HG02840 (cell line): ENCODE measurements at regions not wholly inside any gene's neighbourhood (a gene's known extent, or its start where the extent isn't known, plus 50 kb on each side); places are given as distances from the start of the nearest gene placed in this dataset.
"Not testable (repeated sequence)": the region's sequence is repeated elsewhere in the genome, so short reads cannot be mapped to it uniquely, and the experiment has no call there.

Experiments
- ATAC-seq: cut with Tn5 transposase; IDR thresholded peaks from one replicate; pipeline ENCODE4 v1.9.1; 2021; ENCODE audit warnings: mild to moderate bottlenecking, moderate library complexity, moderate number of reproducible peaks; ENCODE audit not compliant: unreplicated experiment, low FRiP score

- no peak for ATAC-seq
These were observed 323.5 kb upstream of the PTGER4 start for GRCh38 chr5:40356248-40356647.

- ATAC-seq: no peak
These were observed 323.9 kb upstream of the PTGER4 start for GRCh38 chr5:40355846-40356245.

- ATAC-seq: no peak
These were observed 324.5 kb upstream of the PTGER4 start for GRCh38 chr5:40355181-40355580.

- ATAC-seq: no peak
These were observed 325.5 kb upstream of the PTGER4 start for GRCh38 chr5:40354171-40354570.

GRCh38 chr5:40353442-40353841 lies 326.3 kb upstream of the PTGER4 start:
- no peak for ATAC-seq

GRCh38 chr5:40347981-40348725 lies 331.6 kb upstream of the PTGER4 start:
- ATAC-seq: no peak

- no peak for ATAC-seq
These were observed 332.8 kb upstream of the PTGER4 start for GRCh38 chr5:40346901-40347300.

GRCh38 chr5:40338434-40338833 lies 341.3 kb upstream of the PTGER4 start:
- ATAC-seq: not testable (repeated sequence)

- ATAC-seq: no peak
These were observed 345.5 kb upstream of the PTGER4 start for GRCh38 chr5:40334242-40334635.

GRCh38 chr5:40333459-40334241 lies 346.1 kb upstream of the PTGER4 start:
- ATAC-seq: peak; percentile 63

GRCh38 chr5:40332970-40333369 lies 346.7 kb upstream of the PTGER4 start:
- ATAC-seq: no peak

- ATAC-seq: no peak
These were observed 348.1 kb upstream of the PTGER4 start for GRCh38 chr5:40331616-40332015.

GRCh38 chr5:40321514-40321913 lies 358.2 kb upstream of the PTGER4 start:
- no peak for ATAC-seq

GRCh38 chr5:40318395-40318794 lies 361.3 kb upstream of the PTGER4 start:
- no peak for ATAC-seq

- ATAC-seq: no peak
These were observed 362.7 kb upstream of the PTGER4 start for GRCh38 chr5:40317023-40317422.

GRCh38 chr5:40315126-40315525 lies 364.6 kb upstream of the PTGER4 start:
- no peak for ATAC-seq

GRCh38 chr5:40314275-40314674 lies 365.4 kb upstream of the PTGER4 start:
- ATAC-seq: no peak

GRCh38 chr5:40312205-40312604 lies 367.5 kb upstream of the PTGER4 start:
- ATAC-seq: no peak

GRCh38 chr5:40309851-40310250 lies 369.9 kb upstream of the PTGER4 start:
- no peak for ATAC-seq

GRCh38 chr5:40308867-40309266 lies 370.8 kb upstream of the PTGER4 start:
- ATAC-seq: no peak

GRCh38 chr5:40307920-40308319 lies 371.8 kb upstream of the PTGER4 start:
- ATAC-seq: no peak
